Muscle layer of duodenum (tissue), 2 donors: ENCODE measurements at regions not wholly inside any gene's neighbourhood (a gene's known extent, or its start where the extent isn't known, plus 50 kb on each side); places are given as distances from the start of the nearest gene placed in this dataset.

Experiments used
- H3K27ac ChIP-seq: one replicate; pipeline ENCODE4 v1.7.0; 2013; ENCODE audit warnings: mild to moderate bottlenecking, low read length
- H3K27me3 ChIP-seq: one replicate; pipeline ENCODE4 v1.7.0; 2013; ENCODE audit warnings: low read depth, mild to moderate bottlenecking, control low read depth, low read length
- H3K36me3 ChIP-seq, 2 donors: one replicate each; pipeline ENCODE4 v1.7.0; 2013; ENCODE audit warnings: low read length in 2 of 2, control low read depth in 1 of 2, mild to moderate bottlenecking in 1 of 2; ENCODE audit not compliant: insufficient read depth in 2 of 2, control insufficient read depth in 1 of 2
- H3K4me1 ChIP-seq, 2 donors: one replicate each; pipeline ENCODE4 v1.7.0; 2013; ENCODE audit warnings: low read length in 2 of 2, mild to moderate bottlenecking in 2 of 2, control low read depth in 1 of 2, moderate library complexity in 1 of 2; ENCODE audit not compliant: insufficient read depth in 2 of 2, control insufficient read depth in 1 of 2
- H3K4me3 ChIP-seq, 2 donors: one replicate each; pipeline ENCODE4 v1.7.0; 2013; ENCODE audit warnings: low read length in 2 of 2, low read depth in 1 of 2, mild to moderate bottlenecking in 1 of 2
- H3K9me3 ChIP-seq, 2 donors: one replicate each; pipeline ENCODE4 v1.7.0; 2013; ENCODE audit warnings: low read length in 2 of 2, control low read depth in 1 of 2, mild to moderate bottlenecking in 1 of 2; ENCODE audit not compliant: control insufficient read depth in 1 of 2
- donor health status: healthy.

- no peaks in the 10 kb centered on the region for H3K27me3 ChIP-seq
- H3K4me1 ChIP-seq = no peaks in the 10 kb centered on the region
- no peaks in the 10 kb centered on the region for H3K9me3 ChIP-seq
- no peak overlapping the region for H3K27ac ChIP-seq
- H3K36me3 ChIP-seq = no peaks in the 10 kb centered on the region
- no peak overlapping the region for H3K4me3 ChIP-seq
Measured at GRCh38 chrX:10707773-10708172, 87.4 kb upstream of the MID1 start.

- no peak overlapping the region for H3K4me3 ChIP-seq
- no peaks in the 10 kb centered on the region for H3K9me3 ChIP-seq
- H3K27ac ChIP-seq = no peak overlapping the region
- no peaks in the 10 kb centered on the region for H3K36me3 ChIP-seq
- H3K27me3 ChIP-seq = no peaks in the 10 kb centered on the region
- no peaks in the 10 kb centered on the region for H3K4me1 ChIP-seq
Measured at GRCh38 chrX:10709276-10709675, 88.9 kb upstream of the MID1 start.

DNA sequence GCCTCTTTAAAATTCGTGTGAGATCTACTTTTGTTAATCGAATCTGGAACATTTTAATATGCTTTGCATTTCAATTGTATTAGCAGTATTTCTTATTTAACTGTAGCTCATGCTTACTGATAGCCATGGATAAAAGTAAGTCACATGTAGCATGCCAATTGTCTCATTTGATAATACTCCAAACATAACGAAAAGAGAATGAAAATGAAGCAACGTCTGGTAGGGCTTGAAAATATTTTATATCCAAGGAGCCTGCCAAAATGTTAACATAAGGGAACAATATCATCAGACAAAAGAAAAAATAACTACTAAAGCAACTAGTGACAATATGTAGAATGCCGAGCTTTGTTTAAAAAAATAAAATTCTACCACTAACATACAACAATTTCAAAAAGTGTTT, 94.1 kb upstream of the MID1 start:
- Histone ChIP-seq H3K27me3 (no peaks in the 10 kb centered on the region), H3K4me3 (no peak overlapping the region), H3K9me3 (no peaks in the 10 kb centered on the region), H3K4me1 (no peaks in the 10 kb centered on the region), H3K27ac (no peak overlapping the region), H3K36me3 (no peaks in the 10 kb centered on the region)

DNA sequence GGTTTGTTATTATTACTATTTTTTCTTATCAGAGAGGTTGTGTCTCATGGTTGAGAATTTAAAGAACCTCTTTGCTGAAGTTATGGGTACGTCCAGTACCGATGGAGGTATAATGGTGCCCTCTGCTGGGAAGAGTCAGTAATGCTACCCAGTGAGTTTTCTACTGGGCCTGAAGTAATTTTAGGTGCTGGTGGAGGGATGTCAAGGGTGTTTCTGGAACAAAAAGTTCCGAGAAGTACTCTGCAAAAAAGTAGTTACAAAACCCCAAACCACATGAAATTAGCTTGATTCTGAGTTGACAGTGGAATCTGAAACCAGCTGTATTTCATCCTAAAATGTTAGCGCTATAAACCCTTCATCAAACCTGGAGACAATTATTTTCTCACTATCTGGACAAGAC, 102.5 kb upstream of the MID1 start:
- H3K27me3 ChIP-seq = no peaks in the 10 kb centered on the region
- no peaks in the 10 kb centered on the region for H3K36me3 ChIP-seq
- H3K4me3 ChIP-seq = no peak overlapping the region
- H3K27ac ChIP-seq = no peak overlapping the region
- H3K9me3 ChIP-seq = no peaks in the 10 kb centered on the region
- no peaks in the 10 kb centered on the region for H3K4me1 ChIP-seq

- Histone ChIP-seq H3K4me3 (no peak overlapping the region), H3K9me3 (no peaks in the 10 kb centered on the region), H3K4me1 (no peaks in the 10 kb centered on the region), H3K27me3 (no peaks in the 10 kb centered on the region), H3K36me3 (no peaks in the 10 kb centered on the region), H3K27ac (no peak overlapping the region)
Measured at GRCh38 chrX:10725071-10725470, 104.7 kb upstream of the MID1 start.

GRCh38 chrX:10726647-10727046, 106.3 kb upstream of the MID1 start:
- no peaks in the 10 kb centered on the region for H3K4me1 ChIP-seq
- H3K36me3 ChIP-seq = no peaks in the 10 kb centered on the region
- H3K27ac ChIP-seq = no peak overlapping the region
- H3K4me3 ChIP-seq = no peak overlapping the region
- H3K9me3 ChIP-seq = no peaks in the 10 kb centered on the region
- no peaks in the 10 kb centered on the region for H3K27me3 ChIP-seq

DNA sequence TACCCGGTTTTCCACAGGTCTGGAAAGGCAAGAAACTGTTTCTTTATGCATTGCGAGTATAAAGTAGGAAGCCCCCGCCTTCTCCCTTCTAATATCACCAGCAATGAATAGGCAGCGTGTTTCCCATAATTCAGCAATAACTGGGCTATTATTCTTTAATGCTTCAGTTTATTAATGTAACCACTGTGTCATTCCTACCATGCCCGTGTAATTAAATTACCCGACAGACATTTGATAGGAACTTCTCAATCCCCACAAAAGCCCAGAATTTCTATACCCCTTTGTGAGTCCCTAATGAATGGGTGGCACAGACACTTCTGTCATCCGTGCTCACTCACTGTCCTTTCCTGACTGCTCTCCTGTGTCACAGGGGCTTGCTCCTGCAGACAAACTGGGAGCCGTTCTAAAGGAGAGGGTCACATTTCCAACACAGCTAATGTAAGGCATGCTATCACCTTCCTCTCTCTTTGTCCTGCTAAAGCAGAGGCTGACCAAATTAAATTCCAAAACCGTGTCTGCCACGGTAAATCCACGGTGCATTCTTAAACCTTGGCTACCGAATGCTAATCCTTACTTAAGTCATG, 108.5 kb upstream of the MID1 start:
- Histone ChIP-seq H3K9me3 (no peaks in the 10 kb centered on the region), H3K4me3 (no peak overlapping the region), H3K4me1 (no peaks in the 10 kb centered on the region), H3K27me3 (no peaks in the 10 kb centered on the region), H3K36me3 (no peaks in the 10 kb centered on the region), H3K27ac (no peak overlapping the region)

DNA sequence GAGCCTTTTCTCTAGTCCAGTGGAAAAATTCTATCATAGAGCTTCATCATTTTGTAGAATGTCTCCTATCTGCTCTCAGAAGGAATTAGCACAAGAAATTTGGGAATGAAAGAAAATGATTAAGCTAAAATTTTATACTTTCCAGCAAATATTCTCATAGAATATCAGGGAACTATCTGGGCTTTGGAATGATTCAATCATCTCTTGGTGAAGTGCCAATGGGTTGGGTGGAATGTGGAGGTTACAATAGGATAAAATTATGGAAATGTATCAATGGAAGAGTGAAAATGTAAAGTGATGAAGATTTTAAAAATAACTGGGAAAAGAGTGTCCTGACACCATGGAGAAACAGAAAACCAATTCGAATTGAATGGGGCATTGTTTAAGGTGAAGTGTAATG, 119.0 kb upstream of the MID1 start:
- H3K9me3 ChIP-seq = no peaks in the 10 kb centered on the region

DNA sequence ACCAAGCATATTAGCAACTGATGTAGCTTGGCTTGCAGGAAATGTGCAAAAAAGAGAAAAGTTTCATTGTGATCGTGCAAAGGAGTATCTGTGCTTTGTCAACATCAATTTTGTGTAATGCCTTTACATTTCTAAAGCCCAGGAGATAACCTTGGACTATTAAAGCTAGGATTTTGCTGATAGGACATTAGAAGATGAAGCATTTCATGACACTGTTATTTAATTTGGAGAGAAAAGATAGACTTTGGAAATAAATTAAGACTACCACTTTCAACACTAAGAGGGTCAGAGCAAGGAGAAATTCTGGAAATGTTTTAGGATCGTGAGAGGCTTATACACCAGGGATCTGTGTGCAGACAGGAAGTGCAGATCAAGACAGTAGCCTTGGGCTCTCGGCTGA, 120.6 kb upstream of the MID1 start:
- Histone ChIP-seq H3K27ac (no peak overlapping the region), H3K4me1 (no peaks in the 10 kb centered on the region), H3K4me3 (no peak overlapping the region), H3K27me3 (no peaks in the 10 kb centered on the region), H3K9me3 (no peaks in the 10 kb centered on the region), H3K36me3 (no peaks in the 10 kb centered on the region)

More for the DNA sequence above, 119.0 kb upstream of the MID1 start:
- H3K4me1 ChIP-seq = no peaks in the 10 kb centered on the region
- no peaks in the 10 kb centered on the region for H3K36me3 ChIP-seq
- no peaks in the 10 kb centered on the region for H3K27me3 ChIP-seq
- no peak overlapping the region for H3K4me3 ChIP-seq
- H3K27ac ChIP-seq = no peak overlapping the region

DNA sequence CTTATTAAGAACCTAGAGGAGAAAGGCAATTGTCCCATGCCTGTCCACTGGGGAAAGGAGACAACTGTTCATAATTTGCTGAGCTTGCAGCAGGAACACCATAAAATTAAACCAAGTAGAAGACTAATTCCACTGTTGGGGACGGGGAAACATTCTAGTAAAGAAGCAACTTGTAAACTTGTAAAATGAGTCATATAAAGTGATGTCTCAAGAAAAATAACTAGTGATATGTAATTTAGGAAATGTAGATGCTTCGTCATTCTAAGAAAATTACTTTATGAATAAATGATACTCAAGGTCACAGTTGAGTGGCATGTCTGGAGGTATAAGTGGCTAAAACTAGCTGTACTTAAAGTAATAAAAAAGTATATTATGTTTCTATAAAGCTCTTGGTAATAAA, 121.2 kb upstream of the MID1 start:
- no peak overlapping the region for H3K27ac ChIP-seq
- H3K4me1 ChIP-seq = no peaks in the 10 kb centered on the region
- no peak overlapping the region for H3K4me3 ChIP-seq
- no peaks in the 10 kb centered on the region for H3K27me3 ChIP-seq
- H3K9me3 ChIP-seq = no peaks in the 10 kb centered on the region
- no peaks in the 10 kb centered on the region for H3K36me3 ChIP-seq

DNA sequence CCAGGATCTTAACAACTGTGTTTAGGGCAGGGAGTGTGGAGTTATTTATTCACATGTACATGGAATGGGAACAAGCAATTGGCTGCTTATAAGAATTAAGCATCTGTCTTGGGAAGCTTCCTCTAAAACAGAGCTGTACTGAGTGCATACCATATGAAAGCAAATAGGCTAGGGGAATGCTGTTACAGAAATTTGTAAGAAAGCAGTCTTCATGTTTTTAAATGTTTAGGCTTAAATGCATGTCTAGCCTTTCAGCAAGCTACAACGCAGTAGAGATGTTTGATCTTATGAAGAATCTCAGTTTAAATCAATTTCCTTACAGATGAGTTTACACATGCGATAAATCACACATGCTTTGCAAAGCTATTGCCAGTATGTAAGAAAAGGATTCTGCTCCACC, 123.1 kb upstream of the MID1 start:
- H3K27me3 ChIP-seq = no peaks in the 10 kb centered on the region
- no peak overlapping the region for H3K27ac ChIP-seq
- no peaks in the 10 kb centered on the region for H3K9me3 ChIP-seq
- H3K36me3 ChIP-seq = no peaks in the 10 kb centered on the region
- no peak overlapping the region for H3K4me3 ChIP-seq
- no peaks in the 10 kb centered on the region for H3K4me1 ChIP-seq

DNA sequence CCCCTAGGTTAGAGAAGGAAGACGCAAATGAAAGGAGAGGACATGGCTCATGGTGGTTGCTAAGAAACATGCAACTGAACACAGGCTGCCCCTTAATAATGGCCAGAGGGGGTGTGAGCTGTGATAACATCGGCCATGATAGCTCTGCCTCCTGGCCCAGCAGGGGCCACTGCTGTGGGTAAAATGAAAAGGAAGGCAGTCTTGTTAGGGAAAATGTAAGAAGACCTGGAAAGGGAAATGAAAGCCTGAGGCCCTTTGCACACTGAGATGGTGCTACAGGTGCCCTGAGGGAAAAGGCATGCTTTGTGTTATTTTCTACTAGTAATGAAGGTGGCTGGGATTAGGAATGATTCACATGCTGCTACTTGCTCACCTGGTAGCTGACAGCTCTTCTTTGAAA, 123.6 kb upstream of the MID1 start:
- Histone ChIP-seq H3K27ac (no peak overlapping the region), H3K27me3 (no peaks in the 10 kb centered on the region), H3K9me3 (no peaks in the 10 kb centered on the region), H3K4me3 (no peak overlapping the region), H3K36me3 (no peaks in the 10 kb centered on the region), H3K4me1 (no peaks in the 10 kb centered on the region)
